H1 (cell line): ENCODE measurements at regions not wholly inside any gene's neighbourhood (a gene's known extent, or its start where the extent isn't known, plus 50 kb on each side); places are given as distances from the start of the nearest gene placed in this dataset.
A peak's percentile ranks its signal among the peaks of the same experiment; 100 is the strongest.

ENCODE experiments used
- SP1 ChIP-seq: IDR thresholded peaks from 2 replicates; pipeline ENCODE4 v1.6.1; 2011; ENCODE audit warnings: low read depth, low read length
- TF ChIP-seq, protein P1 (sequence below): fragments of 300-600 bp; sonication (generic); IDR thresholded peaks from 2 replicates; pipeline ENCODE4 v1.7.1; 2012; ENCODE audit warnings: low read length, moderate library complexity, mild to moderate bottlenecking, inconsistent platforms; ENCODE audit not compliant: insufficient replicate concordance

GRCh38 chr3:81965696-81966095 lies 204.3 kb upstream of the GBE1 start (continued):
- TF ChIP-seq, protein P1, sequence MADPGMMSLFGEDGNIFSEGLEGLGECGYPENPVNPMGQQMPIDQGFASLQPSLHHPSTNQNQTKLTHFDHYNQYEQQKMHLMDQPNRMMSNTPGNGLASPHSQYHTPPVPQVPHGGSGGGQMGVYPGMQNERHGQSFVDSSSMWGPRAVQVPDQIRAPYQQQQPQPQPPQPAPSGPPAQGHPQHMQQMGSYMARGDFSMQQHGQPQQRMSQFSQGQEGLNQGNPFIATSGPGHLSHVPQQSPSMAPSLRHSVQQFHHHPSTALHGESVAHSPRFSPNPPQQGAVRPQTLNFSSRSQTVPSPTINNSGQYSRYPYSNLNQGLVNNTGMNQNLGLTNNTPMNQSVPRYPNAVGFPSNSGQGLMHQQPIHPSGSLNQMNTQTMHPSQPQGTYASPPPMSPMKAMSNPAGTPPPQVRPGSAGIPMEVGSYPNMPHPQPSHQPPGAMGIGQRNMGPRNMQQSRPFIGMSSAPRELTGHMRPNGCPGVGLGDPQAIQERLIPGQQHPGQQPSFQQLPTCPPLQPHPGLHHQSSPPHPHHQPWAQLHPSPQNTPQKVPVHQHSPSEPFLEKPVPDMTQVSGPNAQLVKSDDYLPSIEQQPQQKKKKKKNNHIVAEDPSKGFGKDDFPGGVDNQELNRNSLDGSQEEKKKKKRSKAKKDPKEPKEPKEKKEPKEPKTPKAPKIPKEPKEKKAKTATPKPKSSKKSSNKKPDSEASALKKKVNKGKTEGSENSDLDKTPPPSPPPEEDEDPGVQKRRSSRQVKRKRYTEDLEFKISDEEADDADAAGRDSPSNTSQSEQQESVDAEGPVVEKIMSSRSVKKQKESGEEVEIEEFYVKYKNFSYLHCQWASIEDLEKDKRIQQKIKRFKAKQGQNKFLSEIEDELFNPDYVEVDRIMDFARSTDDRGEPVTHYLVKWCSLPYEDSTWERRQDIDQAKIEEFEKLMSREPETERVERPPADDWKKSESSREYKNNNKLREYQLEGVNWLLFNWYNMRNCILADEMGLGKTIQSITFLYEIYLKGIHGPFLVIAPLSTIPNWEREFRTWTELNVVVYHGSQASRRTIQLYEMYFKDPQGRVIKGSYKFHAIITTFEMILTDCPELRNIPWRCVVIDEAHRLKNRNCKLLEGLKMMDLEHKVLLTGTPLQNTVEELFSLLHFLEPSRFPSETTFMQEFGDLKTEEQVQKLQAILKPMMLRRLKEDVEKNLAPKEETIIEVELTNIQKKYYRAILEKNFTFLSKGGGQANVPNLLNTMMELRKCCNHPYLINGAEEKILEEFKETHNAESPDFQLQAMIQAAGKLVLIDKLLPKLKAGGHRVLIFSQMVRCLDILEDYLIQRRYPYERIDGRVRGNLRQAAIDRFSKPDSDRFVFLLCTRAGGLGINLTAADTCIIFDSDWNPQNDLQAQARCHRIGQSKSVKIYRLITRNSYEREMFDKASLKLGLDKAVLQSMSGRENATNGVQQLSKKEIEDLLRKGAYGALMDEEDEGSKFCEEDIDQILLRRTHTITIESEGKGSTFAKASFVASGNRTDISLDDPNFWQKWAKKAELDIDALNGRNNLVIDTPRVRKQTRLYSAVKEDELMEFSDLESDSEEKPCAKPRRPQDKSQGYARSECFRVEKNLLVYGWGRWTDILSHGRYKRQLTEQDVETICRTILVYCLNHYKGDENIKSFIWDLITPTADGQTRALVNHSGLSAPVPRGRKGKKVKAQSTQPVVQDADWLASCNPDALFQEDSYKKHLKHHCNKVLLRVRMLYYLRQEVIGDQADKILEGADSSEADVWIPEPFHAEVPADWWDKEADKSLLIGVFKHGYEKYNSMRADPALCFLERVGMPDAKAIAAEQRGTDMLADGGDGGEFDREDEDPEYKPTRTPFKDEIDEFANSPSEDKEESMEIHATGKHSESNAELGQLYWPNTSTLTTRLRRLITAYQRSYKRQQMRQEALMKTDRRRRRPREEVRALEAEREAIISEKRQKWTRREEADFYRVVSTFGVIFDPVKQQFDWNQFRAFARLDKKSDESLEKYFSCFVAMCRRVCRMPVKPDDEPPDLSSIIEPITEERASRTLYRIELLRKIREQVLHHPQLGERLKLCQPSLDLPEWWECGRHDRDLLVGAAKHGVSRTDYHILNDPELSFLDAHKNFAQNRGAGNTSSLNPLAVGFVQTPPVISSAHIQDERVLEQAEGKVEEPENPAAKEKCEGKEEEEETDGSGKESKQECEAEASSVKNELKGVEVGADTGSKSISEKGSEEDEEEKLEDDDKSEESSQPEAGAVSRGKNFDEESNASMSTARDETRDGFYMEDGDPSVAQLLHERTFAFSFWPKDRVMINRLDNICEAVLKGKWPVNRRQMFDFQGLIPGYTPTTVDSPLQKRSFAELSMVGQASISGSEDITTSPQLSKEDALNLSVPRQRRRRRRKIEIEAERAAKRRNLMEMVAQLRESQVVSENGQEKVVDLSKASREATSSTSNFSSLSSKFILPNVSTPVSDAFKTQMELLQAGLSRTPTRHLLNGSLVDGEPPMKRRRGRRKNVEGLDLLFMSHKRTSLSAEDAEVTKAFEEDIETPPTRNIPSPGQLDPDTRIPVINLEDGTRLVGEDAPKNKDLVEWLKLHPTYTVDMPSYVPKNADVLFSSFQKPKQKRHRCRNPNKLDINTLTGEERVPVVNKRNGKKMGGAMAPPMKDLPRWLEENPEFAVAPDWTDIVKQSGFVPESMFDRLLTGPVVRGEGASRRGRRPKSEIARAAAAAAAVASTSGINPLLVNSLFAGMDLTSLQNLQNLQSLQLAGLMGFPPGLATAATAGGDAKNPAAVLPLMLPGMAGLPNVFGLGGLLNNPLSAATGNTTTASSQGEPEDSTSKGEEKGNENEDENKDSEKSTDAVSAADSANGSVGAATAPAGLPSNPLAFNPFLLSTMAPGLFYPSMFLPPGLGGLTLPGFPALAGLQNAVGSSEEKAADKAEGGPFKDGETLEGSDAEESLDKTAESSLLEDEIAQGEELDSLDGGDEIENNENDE, result peak; percentile 71
- no peak for TF ChIP-seq SP1
